ENCODE measurements at regions not wholly inside any gene's neighbourhood (a gene's known extent, or its start where the extent isn't known, plus 50 kb on each side); places are given as distances from the start of the nearest gene placed in this dataset.

DNA sequence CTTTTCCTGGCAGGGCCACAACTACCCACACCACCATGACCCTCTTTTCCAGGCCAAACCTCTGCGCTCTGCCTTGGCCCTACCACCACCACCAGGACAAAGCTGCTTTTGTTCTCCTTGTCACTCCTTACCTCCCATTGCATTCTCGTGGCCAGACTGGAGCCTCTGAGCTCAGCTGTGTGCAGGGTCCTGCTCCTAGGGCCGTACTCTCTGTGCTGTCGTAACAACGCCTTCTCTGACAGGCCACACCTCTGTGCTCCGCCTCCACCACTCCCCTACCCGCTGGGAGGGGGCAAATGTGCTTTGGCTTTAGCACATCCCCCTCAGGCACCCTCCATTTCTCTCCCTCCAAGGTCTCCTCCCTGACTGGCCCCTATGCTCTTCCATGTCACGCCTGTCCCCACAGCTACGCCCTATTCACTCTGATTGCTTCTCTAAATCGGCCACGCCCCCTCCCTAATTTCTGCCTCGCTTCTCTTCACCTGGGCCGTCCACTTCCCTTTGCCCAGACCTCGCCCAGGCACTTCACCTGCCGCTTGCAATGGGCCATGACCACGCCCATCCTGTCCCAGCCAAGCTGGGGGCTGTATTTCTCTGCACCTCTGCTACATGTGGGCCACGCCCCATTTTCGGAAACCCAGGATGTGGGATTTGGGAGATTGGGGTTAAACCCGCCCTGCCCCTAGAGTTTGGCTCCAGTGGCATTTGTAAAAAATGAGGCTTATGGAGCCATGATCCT is 472.3 kb downstream of the KLF12 start:
- Histone ChIP-seq H3K27ac (no peak overlapping the region), H3K9me3 (no peaks in the 10 kb centered on the region), H3K4me3 (no peak overlapping the region), H3K27me3 (no peaks in the 10 kb centered on the region), H3K4me1 (no peaks in the 10 kb centered on the region), H3K36me3 (no peaks in the 10 kb centered on the region)
- DNase-seq (no peak), ATAC-seq (no peak)
- TF ChIP-seq, protein P1, sequence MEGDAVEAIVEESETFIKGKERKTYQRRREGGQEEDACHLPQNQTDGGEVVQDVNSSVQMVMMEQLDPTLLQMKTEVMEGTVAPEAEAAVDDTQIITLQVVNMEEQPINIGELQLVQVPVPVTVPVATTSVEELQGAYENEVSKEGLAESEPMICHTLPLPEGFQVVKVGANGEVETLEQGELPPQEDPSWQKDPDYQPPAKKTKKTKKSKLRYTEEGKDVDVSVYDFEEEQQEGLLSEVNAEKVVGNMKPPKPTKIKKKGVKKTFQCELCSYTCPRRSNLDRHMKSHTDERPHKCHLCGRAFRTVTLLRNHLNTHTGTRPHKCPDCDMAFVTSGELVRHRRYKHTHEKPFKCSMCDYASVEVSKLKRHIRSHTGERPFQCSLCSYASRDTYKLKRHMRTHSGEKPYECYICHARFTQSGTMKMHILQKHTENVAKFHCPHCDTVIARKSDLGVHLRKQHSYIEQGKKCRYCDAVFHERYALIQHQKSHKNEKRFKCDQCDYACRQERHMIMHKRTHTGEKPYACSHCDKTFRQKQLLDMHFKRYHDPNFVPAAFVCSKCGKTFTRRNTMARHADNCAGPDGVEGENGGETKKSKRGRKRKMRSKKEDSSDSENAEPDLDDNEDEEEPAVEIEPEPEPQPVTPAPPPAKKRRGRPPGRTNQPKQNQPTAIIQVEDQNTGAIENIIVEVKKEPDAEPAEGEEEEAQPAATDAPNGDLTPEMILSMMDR (IDR thresholded peaks at IDR 0.05): no peak
- intact Hi-C loops (cut with DNase I): no loop called here

- no peak overlapping the region for H3K27ac ChIP-seq
- TF ChIP-seq, protein P1 (IDR thresholded peaks at IDR 0.05): no peak
- no peaks in the 10 kb centered on the region for H3K27me3 ChIP-seq
- DNase-seq (no peak), ATAC-seq (no peak)
- H3K9me3 ChIP-seq: no peaks in the 10 kb centered on the region
- H3K4me3 ChIP-seq: no peak overlapping the region
- H3K4me1 ChIP-seq: no peaks in the 10 kb centered on the region
- intact Hi-C loops (cut with DNase I): no loop called here
- no peaks in the 10 kb centered on the region for H3K36me3 ChIP-seq
Measured at GRCh38 chr13:73661066-73661465, 473.1 kb downstream of the KLF12 start.

DNA sequence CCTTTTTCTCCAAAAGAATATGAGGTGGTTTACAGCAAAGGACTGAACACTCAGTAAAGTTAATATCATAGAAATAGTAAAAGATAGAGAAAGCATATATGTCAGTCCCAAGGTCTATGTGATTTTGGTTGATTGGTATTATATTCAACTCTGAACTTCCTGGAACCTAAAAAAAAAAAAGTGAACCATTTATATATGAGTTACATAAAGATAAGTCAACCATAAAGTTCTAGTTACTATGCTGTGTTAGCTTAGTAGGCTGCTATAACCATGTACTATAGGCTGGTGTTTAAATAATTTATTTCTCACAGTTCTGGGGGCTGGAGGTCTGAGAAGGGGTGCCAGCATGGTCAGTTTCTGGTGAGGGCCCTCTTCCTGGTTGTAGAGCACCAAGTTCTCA is 475.6 kb downstream of the KLF12 start:
- H3K36me3 ChIP-seq: no peaks in the 10 kb centered on the region
- TF ChIP-seq, protein P1 (IDR thresholded peaks at IDR 0.05): no peak
- no peak overlapping the region for H3K27ac ChIP-seq
- no peaks in the 10 kb centered on the region for H3K27me3 ChIP-seq
- DNase-seq (no peak), ATAC-seq (no peak)
- intact Hi-C loops (cut with DNase I): no loop called here
- H3K4me1 ChIP-seq: no peaks in the 10 kb centered on the region
- H3K9me3 ChIP-seq: no peaks in the 10 kb centered on the region
- H3K4me3 ChIP-seq: no peak overlapping the region

GRCh38 chr13:73657821-73658540 is 476.2 kb downstream of the KLF12 start:
- intact Hi-C loops (cut with DNase I): no loop called here
- no peaks in the 10 kb centered on the region for H3K36me3 ChIP-seq
- DNase-seq (no peak), ATAC-seq (peak; percentile 47)
- H3K27ac ChIP-seq: no peak overlapping the region
- no peak overlapping the region for H3K4me3 ChIP-seq
- TF ChIP-seq, protein P1 (IDR thresholded peaks at IDR 0.05): no peak
- H3K27me3 ChIP-seq: no peaks in the 10 kb centered on the region
- no peaks in the 10 kb centered on the region for H3K4me1 ChIP-seq
- no peaks in the 10 kb centered on the region for H3K9me3 ChIP-seq

DNA sequence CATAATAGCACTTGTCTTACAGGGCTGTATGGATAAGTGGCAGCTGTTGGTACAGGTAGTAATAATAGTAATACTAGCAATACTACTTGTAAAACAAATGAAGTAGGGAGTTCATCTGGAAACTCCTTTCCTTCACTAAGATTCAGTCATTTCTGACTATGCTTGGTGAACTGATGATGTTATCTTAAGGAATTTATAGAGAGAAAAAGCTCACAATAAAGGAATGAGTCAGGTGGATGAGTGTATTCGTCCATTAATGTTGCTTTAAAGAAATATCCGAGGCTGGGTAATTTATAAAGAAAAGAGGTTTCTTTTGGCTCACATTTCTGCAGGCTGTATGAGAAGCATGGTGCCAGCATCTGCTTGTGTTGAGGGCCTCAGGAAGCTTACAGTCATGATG is 477.3 kb downstream of the KLF12 start:
- Histone ChIP-seq H3K4me3 (no peak overlapping the region), H3K4me1 (no peaks in the 10 kb centered on the region), H3K36me3 (no peaks in the 10 kb centered on the region), H3K9me3 (no peaks in the 10 kb centered on the region), H3K27ac (no peak overlapping the region), H3K27me3 (no peaks in the 10 kb centered on the region)
- intact Hi-C loops (cut with DNase I): no loop called here
- no peak for ATAC-seq
- DNase-seq: no peak
- TF ChIP-seq, protein P1 (IDR thresholded peaks at IDR 0.05): no peak

Data from upper lobe of right lung (tissue), 1 donor.